ENCODE measurements at regions not wholly inside any gene's neighbourhood (a gene's known extent, or its start where the extent isn't known, plus 50 kb on each side); places are given as distances from the start of the nearest gene placed in this dataset.
"Not testable (repeated sequence)": the region's sequence is repeated elsewhere in the genome, so short reads cannot be mapped to it uniquely, and the experiment has no call there.

DNA sequence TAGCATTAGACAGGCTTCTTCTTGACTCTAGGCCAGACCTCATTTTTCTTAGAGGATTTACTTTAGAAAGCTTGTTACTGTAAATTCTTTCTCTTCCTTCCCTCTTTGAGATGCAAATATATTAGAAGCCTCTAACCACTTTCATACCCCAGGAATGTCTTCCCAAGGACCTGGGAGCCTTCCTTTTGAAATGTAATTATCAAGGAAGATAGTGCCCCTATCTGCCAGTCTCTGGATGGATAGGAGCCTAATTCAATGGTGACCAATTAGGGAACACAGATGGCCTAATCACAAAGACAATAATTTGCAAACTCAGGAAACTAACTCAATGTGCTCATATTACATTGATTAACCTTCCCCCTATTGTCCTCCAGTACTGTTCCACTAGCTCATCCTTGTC lies 145.6 kb upstream of the DCAF8L1 start:
- no peak overlapping the region for H2AFZ ChIP-seq (ENCODE audit: low read depth, low read length)
- H3K36me3 Mint-ChIP-seq (ENCODE audit: low read depth, unreplicated experiment): no peaks in the 10 kb centered on the region
- no peaks in the 10 kb centered on the region for H3K9me3 ChIP-seq (ENCODE audit: insufficient read depth, low read depth, low read length)
- no peaks in the 10 kb centered on the region for H3K79me2 ChIP-seq (ENCODE audit: insufficient read depth, low read length)
- H3K9ac ChIP-seq (ENCODE audit: low read length): no peak overlapping the region
- no peaks in the 10 kb centered on the region for H3K36me3 ChIP-seq (ENCODE audit: insufficient read depth, low read length)
- no peaks in the 10 kb centered on the region for H3K27me3 ChIP-seq (ENCODE audit: insufficient read depth, low read length)
- peaks cover 4% of the 10 kb centered on the region for H3K4me1 ChIP-seq (ENCODE audit: insufficient read depth, low read length)
- no peaks in the 10 kb centered on the region for H3K4me1 Mint-ChIP-seq (ENCODE audit: low read depth, unreplicated experiment)
- H3K9me3 Mint-ChIP-seq (ENCODE audit: unreplicated experiment): no peaks in the 10 kb centered on the region
- H4K20me1 ChIP-seq (ENCODE audit: insufficient read depth, low read length): no peaks in the 10 kb centered on the region
- no peak overlapping the region for H3K4me3 Mint-ChIP-seq (ENCODE audit: unreplicated experiment)
- no peak overlapping the region for H3K27ac Mint-ChIP-seq (ENCODE audit: unreplicated experiment)
- H3K27ac ChIP-seq (ENCODE audit: low read depth, low read length): no peak overlapping the region
- TF ChIP-seq, protein P1, sequence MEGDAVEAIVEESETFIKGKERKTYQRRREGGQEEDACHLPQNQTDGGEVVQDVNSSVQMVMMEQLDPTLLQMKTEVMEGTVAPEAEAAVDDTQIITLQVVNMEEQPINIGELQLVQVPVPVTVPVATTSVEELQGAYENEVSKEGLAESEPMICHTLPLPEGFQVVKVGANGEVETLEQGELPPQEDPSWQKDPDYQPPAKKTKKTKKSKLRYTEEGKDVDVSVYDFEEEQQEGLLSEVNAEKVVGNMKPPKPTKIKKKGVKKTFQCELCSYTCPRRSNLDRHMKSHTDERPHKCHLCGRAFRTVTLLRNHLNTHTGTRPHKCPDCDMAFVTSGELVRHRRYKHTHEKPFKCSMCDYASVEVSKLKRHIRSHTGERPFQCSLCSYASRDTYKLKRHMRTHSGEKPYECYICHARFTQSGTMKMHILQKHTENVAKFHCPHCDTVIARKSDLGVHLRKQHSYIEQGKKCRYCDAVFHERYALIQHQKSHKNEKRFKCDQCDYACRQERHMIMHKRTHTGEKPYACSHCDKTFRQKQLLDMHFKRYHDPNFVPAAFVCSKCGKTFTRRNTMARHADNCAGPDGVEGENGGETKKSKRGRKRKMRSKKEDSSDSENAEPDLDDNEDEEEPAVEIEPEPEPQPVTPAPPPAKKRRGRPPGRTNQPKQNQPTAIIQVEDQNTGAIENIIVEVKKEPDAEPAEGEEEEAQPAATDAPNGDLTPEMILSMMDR (IDR thresholded peaks at IDR 0.05; ENCODE audit: insufficient read depth, low read depth, low read length): no peak
- TF ChIP-seq EZH2 (IDR thresholded peaks at IDR 0.05; ENCODE audit: insufficient read depth, low read length): no peak
- H3K27me3 Mint-ChIP-seq (ENCODE audit: low read depth, unreplicated experiment): no peaks in the 10 kb centered on the region
- DNase-seq (ENCODE audit: low read depth) (peak; percentile 30), FAIRE-seq (peak; percentile 87)
- no peak overlapping the region for H3K4me2 ChIP-seq (ENCODE audit: low read length)
- no peak overlapping the region for H3K4me3 ChIP-seq (ENCODE audit: insufficient read depth, low read depth, low read length)

DNA sequence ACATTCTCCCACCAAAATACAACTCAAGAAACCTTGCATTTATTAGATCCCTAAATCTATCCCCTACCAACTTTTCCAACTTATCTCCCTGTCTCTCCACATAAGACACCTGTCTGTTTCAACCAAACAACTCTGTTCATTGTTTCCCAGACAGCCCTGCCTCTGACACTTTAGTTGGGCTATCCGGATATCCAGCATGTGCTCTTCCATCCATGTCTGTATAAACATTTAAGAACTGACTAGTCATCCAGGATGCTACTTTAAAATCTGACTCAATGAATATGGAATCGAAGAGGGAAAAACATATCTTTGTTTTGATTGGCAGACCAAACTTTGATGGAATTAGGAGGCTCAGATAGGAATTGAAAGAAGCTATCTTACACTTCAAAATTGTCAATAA lies 143.2 kb upstream of the DCAF8L1 start:
- no peaks in the 10 kb centered on the region for H3K79me2 ChIP-seq (ENCODE audit: insufficient read depth, low read length)
- H3K4me2 ChIP-seq (ENCODE audit: low read length): no peak overlapping the region
- no peak overlapping the region for H3K4me3 ChIP-seq (ENCODE audit: insufficient read depth, low read depth, low read length)
- no peaks in the 10 kb centered on the region for H3K9me3 ChIP-seq (ENCODE audit: insufficient read depth, low read depth, low read length)
- DNase-seq (ENCODE audit: low read depth): no peak
- H3K4me3 Mint-ChIP-seq (ENCODE audit: unreplicated experiment): no peak overlapping the region
- no peaks in the 10 kb centered on the region for H3K4me1 Mint-ChIP-seq (ENCODE audit: low read depth, unreplicated experiment)
- H3K36me3 ChIP-seq (ENCODE audit: insufficient read depth, low read length): no peaks in the 10 kb centered on the region
- H3K4me1 ChIP-seq (ENCODE audit: insufficient read depth, low read length): peaks cover 4% of the 10 kb centered on the region
- peak; percentile 87 for FAIRE-seq
- no peak overlapping the region for H2AFZ ChIP-seq (ENCODE audit: low read depth, low read length)
- no peak overlapping the region for H3K27ac ChIP-seq (ENCODE audit: low read depth, low read length)
- H3K9ac ChIP-seq (ENCODE audit: low read length): no peak overlapping the region
- no peak overlapping the region for H3K27ac Mint-ChIP-seq (ENCODE audit: unreplicated experiment)
- no peaks in the 10 kb centered on the region for H3K9me3 Mint-ChIP-seq (ENCODE audit: unreplicated experiment)
- no peaks in the 10 kb centered on the region for H3K27me3 Mint-ChIP-seq (ENCODE audit: low read depth, unreplicated experiment)
- TF ChIP-seq EZH2 (IDR thresholded peaks at IDR 0.05; ENCODE audit: insufficient read depth, low read length): no peak
- TF ChIP-seq, protein P1 (IDR thresholded peaks at IDR 0.05; ENCODE audit: insufficient read depth, low read depth, low read length): no peak
- H4K20me1 ChIP-seq (ENCODE audit: insufficient read depth, low read length): no peaks in the 10 kb centered on the region
- no peaks in the 10 kb centered on the region for H3K36me3 Mint-ChIP-seq (ENCODE audit: low read depth, unreplicated experiment)
- no peaks in the 10 kb centered on the region for H3K27me3 ChIP-seq (ENCODE audit: insufficient read depth, low read length)

DNA sequence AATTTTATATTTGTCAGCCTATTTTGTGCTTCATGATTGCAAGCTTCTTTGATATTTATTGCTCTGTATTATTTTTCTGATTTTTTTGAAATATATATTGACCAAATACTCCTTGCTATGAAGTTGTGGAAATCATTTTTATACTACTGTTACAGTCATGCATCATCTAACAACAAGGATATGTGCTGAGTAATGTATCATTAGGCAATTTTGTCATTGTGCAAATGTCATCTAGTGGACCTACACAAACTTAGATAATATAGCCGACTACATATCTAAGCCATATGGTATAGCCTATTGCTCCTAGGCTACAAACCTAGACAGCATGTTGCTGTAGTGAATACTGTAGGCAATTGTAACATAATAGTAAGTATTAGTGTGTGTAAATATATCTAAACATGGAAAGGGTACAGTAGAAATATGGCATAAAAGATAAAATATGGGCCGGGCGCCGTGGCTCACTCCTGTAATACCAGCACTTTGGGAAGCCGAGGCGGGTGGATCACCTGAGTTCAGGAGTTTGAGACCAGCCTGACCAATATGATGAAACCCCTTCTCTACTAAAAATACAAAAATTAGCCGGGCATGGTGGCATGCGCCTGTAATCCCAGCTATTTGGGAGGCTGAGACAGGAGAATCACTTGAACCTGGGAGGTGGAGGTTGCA lies 139.5 kb upstream of the DCAF8L1 start:
- FAIRE-seq: peak; percentile 73
- H3K4me3 ChIP-seq (ENCODE audit: insufficient read depth, low read depth, low read length); H4K20me1 ChIP-seq (ENCODE audit: insufficient read depth, low read length); H3K27ac ChIP-seq (ENCODE audit: low read depth, low read length); H3K4me2 ChIP-seq (ENCODE audit: low read length); DNase-seq (ENCODE audit: low read depth); H3K4me3 Mint-ChIP-seq (ENCODE audit: unreplicated experiment); H2AFZ ChIP-seq (ENCODE audit: low read depth, low read length); H3K9me3 Mint-ChIP-seq (ENCODE audit: unreplicated experiment); H3K79me2 ChIP-seq (ENCODE audit: insufficient read depth, low read length); H3K27me3 ChIP-seq (ENCODE audit: insufficient read depth, low read length); H3K27me3 Mint-ChIP-seq (ENCODE audit: low read depth, unreplicated experiment); H3K4me1 Mint-ChIP-seq (ENCODE audit: low read depth, unreplicated experiment); H3K36me3 ChIP-seq (ENCODE audit: insufficient read depth, low read length); H3K4me1 ChIP-seq (ENCODE audit: insufficient read depth, low read length); H3K36me3 Mint-ChIP-seq (ENCODE audit: low read depth, unreplicated experiment); H3K9me3 ChIP-seq (ENCODE audit: insufficient read depth, low read depth, low read length); H3K27ac Mint-ChIP-seq (ENCODE audit: unreplicated experiment); H3K9ac ChIP-seq (ENCODE audit: low read length): not testable (repeated sequence)
